ENCODE measurements at regions not wholly inside any gene's neighbourhood (a gene's known extent, or its start where the extent isn't known, plus 50 kb on each side); places are given as distances from the start of the nearest gene placed in this dataset.
A peak's percentile ranks its signal among the peaks of the same experiment; 100 is the strongest.

DNA sequence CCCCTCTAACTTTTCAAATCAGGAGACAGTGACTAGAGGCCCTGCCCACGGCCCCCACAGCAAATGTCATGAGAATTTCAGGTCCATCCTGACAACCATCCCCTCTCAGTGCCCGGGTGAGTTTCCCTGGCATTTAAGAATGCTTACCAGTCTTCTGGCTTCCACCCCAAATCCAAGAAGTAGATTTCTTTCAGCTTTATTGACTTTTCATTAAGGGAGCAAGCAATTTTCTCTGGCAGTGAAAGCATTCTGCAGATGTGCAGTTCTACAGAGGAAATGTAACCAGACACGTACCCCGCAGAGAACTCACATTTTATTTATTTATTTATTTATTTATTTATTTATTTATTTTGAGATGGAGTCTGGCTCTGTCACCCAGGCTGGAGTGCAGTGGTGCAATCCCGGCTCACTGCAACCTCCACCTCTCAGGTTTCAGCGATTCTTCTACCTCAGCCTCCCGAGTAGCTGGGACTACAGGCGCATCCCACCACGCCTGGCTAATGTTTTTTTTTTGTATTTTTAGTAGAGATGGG is 120.9 kb upstream of the KCTD7 start:
- intact Hi-C loops (cut with micrococcal nuclease): no loop called here
- H3K27me3 ChIP-seq (ENCODE audit: control insufficient read depth, insufficient read depth, low read length): peaks cover 8% of the 10 kb centered on the region
- 93% methylated on average over 6 of the region's 9 CpGs for WGBS (ENCODE audit: insufficient coverage)
- H3K4me3 Mint-ChIP-seq: peak overlapping the region; percentile 31
- H3K27me3 Mint-ChIP-seq (ENCODE audit: low read depth in 2 of 2): peaks cover 7 to 14% of the 10 kb centered on the region in 2 donors
- H3K4me3 ChIP-seq (ENCODE audit: low read length): no peak overlapping the region
- no peak overlapping the region for H3K27ac Mint-ChIP-seq
- H3K27ac ChIP-seq (ENCODE audit: low read length): no peak overlapping the region
- H3K9me3 Mint-ChIP-seq: no peaks in the 10 kb centered on the region
- H3K36me3 ChIP-seq (ENCODE audit: control insufficient read depth, insufficient read depth, low read length): no peaks in the 10 kb centered on the region
- H3K9me3 ChIP-seq (ENCODE audit: control insufficient read depth, insufficient read depth, low read length): no peaks in the 10 kb centered on the region
- H3K4me1 ChIP-seq (ENCODE audit: control insufficient read depth, insufficient read depth, low read length): peaks cover 13% of the 10 kb centered on the region
- TF ChIP-seq, protein P1, sequence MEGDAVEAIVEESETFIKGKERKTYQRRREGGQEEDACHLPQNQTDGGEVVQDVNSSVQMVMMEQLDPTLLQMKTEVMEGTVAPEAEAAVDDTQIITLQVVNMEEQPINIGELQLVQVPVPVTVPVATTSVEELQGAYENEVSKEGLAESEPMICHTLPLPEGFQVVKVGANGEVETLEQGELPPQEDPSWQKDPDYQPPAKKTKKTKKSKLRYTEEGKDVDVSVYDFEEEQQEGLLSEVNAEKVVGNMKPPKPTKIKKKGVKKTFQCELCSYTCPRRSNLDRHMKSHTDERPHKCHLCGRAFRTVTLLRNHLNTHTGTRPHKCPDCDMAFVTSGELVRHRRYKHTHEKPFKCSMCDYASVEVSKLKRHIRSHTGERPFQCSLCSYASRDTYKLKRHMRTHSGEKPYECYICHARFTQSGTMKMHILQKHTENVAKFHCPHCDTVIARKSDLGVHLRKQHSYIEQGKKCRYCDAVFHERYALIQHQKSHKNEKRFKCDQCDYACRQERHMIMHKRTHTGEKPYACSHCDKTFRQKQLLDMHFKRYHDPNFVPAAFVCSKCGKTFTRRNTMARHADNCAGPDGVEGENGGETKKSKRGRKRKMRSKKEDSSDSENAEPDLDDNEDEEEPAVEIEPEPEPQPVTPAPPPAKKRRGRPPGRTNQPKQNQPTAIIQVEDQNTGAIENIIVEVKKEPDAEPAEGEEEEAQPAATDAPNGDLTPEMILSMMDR (IDR thresholded peaks at IDR 0.05): no peak
- H3K4me1 Mint-ChIP-seq: no peaks in the 10 kb centered on the region
- no peak for DNase-seq
- H3K36me3 Mint-ChIP-seq: no peaks in the 10 kb centered on the region
- ATAC-seq: no peak

DNA sequence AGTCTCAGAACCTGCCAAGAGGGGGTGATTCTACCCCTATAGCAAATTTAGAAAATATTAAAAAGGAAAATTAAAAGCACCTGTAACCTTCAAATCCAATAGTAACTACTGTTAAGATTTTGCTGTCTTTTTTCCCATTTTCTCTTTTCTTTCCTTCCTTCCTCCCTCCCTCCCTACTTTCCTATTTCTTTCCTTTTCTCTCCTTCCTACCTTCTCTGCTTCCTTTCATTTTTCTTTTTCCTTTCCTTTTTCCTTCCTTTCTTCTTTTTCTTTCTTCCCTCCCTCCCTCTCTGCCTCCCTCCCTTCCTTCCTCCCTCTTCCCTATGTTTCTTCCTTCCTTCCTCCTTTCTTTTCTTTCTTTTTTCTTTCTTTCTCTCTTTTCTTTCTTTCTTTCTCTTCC is 120.2 kb upstream of the KCTD7 start:
- Histone ChIP-seq H3K27me3 (ENCODE audit: control insufficient read depth, insufficient read depth, low read length) (peaks cover 8% of the 10 kb centered on the region), H3K4me3 (ENCODE audit: low read length) (no peak overlapping the region), H3K27ac (ENCODE audit: low read length) (no peak overlapping the region), H3K9me3 (ENCODE audit: control insufficient read depth, insufficient read depth, low read length) (no peaks in the 10 kb centered on the region), H3K36me3 (ENCODE audit: control insufficient read depth, insufficient read depth, low read length) (no peaks in the 10 kb centered on the region), H3K4me1 (ENCODE audit: control insufficient read depth, insufficient read depth, low read length) (peaks cover 13% of the 10 kb centered on the region)
- ATAC-seq (no peak), DNase-seq (no peak)
- H3K4me1 Mint-ChIP-seq: no peaks in the 10 kb centered on the region
- TF ChIP-seq, protein P1 (IDR thresholded peaks at IDR 0.05): no peak
- no peak overlapping the region for H3K27ac Mint-ChIP-seq
- peaks cover 7 to 14% of the 10 kb centered on the region in 2 donors for H3K27me3 Mint-ChIP-seq (ENCODE audit: low read depth in 2 of 2)
- no peak overlapping the region for H3K4me3 Mint-ChIP-seq
- no peaks in the 10 kb centered on the region for H3K36me3 Mint-ChIP-seq
- no peaks in the 10 kb centered on the region for H3K9me3 Mint-ChIP-seq
- intact Hi-C loops (cut with micrococcal nuclease): no loop called here

DNA sequence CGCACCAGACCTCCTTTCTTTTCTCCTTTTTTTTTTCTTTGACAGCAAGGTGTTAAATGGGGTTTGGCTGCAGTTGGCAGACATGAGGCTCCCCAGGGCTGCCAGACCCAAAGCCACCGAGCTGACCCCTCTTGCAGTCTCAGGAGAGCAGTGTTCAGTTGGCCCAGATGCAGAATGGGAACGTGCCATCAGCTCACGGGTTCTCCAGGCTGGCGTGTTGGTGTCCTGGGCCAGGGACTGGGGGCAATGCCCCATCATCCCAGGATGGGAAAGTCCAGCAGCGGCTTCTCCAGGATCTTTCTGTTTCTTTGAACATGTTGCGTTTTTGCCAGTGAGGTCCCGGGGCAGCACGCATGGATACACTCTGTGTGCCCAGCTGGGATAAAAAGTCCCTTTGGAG is 114.6 kb upstream of the KCTD7 start:
- no peaks in the 10 kb centered on the region for H3K27me3 ChIP-seq (ENCODE audit: control insufficient read depth, insufficient read depth, low read length)
- Mint-ChIP-seq H3K36me3 (no peaks in the 10 kb centered on the region), H3K27me3 (ENCODE audit: low read depth in 2 of 2) (no peaks in the 10 kb centered on the region), H3K4me3 (no peak overlapping the region), H3K27ac (no peak overlapping the region), H3K9me3 (no peaks in the 10 kb centered on the region), H3K4me1 (no peaks in the 10 kb centered on the region)
- H3K4me3 ChIP-seq (ENCODE audit: low read length): no peak overlapping the region
- intact Hi-C loops (cut with micrococcal nuclease): no loop called here
- H3K27ac ChIP-seq (ENCODE audit: low read length): no peak overlapping the region
- DNase-seq (no peak), ATAC-seq (no peak)
- no peaks in the 10 kb centered on the region for H3K4me1 ChIP-seq (ENCODE audit: control insufficient read depth, insufficient read depth, low read length)
- H3K36me3 ChIP-seq (ENCODE audit: control insufficient read depth, insufficient read depth, low read length): no peaks in the 10 kb centered on the region
- 90% methylated on average over 8 of the region's 9 CpGs for WGBS (ENCODE audit: insufficient coverage)
- TF ChIP-seq, protein P1 (IDR thresholded peaks at IDR 0.05): no peak
- no peaks in the 10 kb centered on the region for H3K9me3 ChIP-seq (ENCODE audit: control insufficient read depth, insufficient read depth, low read length)

DNA sequence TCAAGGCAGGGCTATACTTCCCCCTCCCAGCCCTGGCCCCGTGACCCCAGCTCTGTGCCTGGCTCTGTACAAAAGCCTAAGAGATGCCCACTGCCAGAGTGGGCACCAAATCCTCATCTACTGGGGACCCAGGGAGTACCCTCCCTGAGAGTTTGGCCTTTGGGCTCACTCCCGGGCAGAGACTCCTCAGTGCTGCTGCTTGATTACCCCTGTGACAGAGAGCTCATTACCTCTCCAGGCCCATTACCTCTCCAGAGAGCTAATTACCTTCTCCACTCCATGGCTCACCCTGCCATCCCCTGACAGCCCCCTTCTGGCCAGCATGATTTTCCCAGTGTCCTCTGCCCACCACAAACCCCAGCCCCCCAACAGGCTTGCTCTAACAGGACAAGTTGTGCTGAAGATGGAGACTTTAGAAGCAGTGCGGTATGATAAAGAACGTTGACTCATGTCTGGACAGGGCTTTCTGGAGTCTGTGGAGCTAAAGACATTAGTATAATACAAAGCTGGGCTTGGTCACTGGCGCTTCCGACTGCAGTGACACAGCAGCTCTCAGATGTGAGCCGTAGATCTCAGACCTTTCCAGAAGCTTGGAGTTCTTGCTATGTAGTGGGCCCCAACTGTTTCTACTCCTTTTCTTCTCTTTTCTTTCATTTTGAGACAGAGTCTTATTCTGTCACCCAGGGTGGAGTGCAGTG is 111.3 kb upstream of the KCTD7 start:
- ATAC-seq (no peak), DNase-seq (no peak)
- intact Hi-C loops (cut with micrococcal nuclease): no loop called here
- H3K4me3 ChIP-seq (ENCODE audit: low read length): no peak overlapping the region
- H3K36me3 ChIP-seq (ENCODE audit: control insufficient read depth, insufficient read depth, low read length): no peaks in the 10 kb centered on the region
- Mint-ChIP-seq H3K4me3 (no peak overlapping the region), H3K36me3 (no peaks in the 10 kb centered on the region), H3K9me3 (no peaks in the 10 kb centered on the region), H3K27ac (no peak overlapping the region), H3K27me3 (ENCODE audit: low read depth in 2 of 2) (no peaks in the 10 kb centered on the region), H3K4me1 (peaks cover 0 to 6% of the 10 kb centered on the region in 2 donors)
- H3K9me3 ChIP-seq (ENCODE audit: control insufficient read depth, insufficient read depth, low read length): no peaks in the 10 kb centered on the region
- peaks cover 5% of the 10 kb centered on the region for H3K4me1 ChIP-seq (ENCODE audit: control insufficient read depth, insufficient read depth, low read length)
- H3K27me3 ChIP-seq (ENCODE audit: control insufficient read depth, insufficient read depth, low read length): no peaks in the 10 kb centered on the region
- 89% methylated on average over 7 of the region's 7 CpGs for WGBS (ENCODE audit: insufficient coverage)
- no peak overlapping the region for H3K27ac ChIP-seq (ENCODE audit: low read length)
- TF ChIP-seq, protein P1 (IDR thresholded peaks at IDR 0.05): no peak
